Effector CD4-positive, alpha-beta T cell (primary cell): ENCODE measurements at regions not wholly inside any gene's neighbourhood (a gene's known extent, or its start where the extent isn't known, plus 50 kb on each side); places are given as distances from the start of the nearest gene placed in this dataset.

Experiments
- DNase-seq: peaks from one replicate; pipeline ENCODE4 v3.0.0-alpha.2; 2020

DNA sequence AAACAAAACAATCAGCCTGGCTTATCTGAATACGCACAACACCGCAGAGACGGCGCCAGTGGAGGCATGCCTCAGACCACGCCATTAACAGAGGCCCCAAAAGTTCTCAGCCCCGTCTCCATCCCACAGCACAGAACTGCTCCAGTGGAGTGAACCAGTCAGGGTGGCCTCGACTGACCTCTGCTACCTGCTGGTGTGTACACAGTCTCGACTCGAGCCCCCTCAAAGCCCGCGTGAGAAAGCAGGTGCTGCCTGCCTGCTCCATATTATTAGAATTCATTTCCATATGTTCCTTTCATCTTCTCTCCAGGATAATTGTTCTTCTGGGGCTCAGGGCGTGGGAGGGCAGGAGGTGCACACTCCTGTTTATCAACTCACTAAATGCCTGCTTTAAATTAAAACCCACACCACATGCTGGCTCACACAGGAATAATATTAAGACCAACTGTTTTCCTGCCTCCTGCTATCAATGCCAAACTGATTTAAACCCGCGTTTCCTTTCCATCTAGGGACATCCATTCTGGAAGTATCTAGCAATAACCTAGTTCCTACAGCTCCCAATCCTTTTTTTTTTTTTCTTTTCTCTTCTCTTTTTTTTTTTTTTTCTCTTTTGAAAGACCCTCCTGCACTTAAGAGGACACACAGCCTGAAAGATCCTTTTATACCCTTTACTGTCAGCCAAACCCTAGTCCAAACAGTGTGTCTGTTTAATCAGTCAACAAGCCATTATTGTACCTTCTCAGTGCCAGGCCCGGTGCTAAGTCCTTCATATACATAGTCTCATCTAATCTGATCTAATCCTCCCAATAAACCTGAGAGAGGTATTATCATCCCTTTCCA, 101.2 kb downstream of the TLE3 start:
- no peak for DNase-seq

DNA sequence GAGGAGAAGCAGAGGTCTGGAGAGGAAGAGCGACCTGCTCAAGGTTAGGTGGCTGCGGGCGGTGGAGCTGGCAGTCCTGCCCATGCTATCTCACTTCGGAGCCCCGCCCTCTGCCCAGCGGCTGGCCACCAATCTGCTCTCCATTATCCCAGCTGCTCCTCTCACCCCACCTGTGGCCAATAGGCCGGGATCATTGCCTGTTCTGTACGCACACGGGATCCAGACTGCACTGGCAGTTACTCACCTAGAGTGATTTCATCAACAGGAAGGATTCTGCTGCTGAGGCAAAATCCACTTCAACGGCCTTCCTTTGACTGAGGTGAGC, 100.6 kb downstream of the TLE3 start:
- no peak for DNase-seq
